ENCODE measurements at regions not wholly inside any gene's neighbourhood (a gene's known extent, or its start where the extent isn't known, plus 50 kb on each side); places are given as distances from the start of the nearest gene placed in this dataset.

- DNase-seq (ENCODE audit: low spot score) = no peak
These were observed 110.6 kb upstream of the RIOK3 start for GRCh38 chr18:23342506-23342905.

GRCh38 chr18:23350188-23350587, 102.9 kb upstream of the RIOK3 start:
- no peak for DNase-seq (ENCODE audit: low spot score)

- DNase-seq (ENCODE audit: low spot score) = no peak
These were observed 101.6 kb upstream of the RIOK3 start for GRCh38 chr18:23351521-23351920.

GRCh38 chr18:23352042-23352441, 101.0 kb upstream of the RIOK3 start:
- DNase-seq (ENCODE audit: low spot score) = no peak

- no peak for DNase-seq (ENCODE audit: low spot score)
These were observed 99.6 kb upstream of the RIOK3 start for GRCh38 chr18:23353459-23353858.

GRCh38 chr18:23354625-23355024, 98.5 kb upstream of the RIOK3 start:
- no peak for DNase-seq (ENCODE audit: low spot score)

GRCh38 chr18:23355206-23355605, 97.9 kb upstream of the RIOK3 start:
- no peak for DNase-seq (ENCODE audit: low spot score)

GRCh38 chr18:23356424-23356823, 96.7 kb upstream of the RIOK3 start:
- no peak for DNase-seq (ENCODE audit: low spot score)

GRCh38 chr18:23356915-23357601, 96.0 kb upstream of the RIOK3 start:
- no peak for DNase-seq (ENCODE audit: low spot score)

GRCh38 chr18:23357996-23358594, 95.0 kb upstream of the RIOK3 start:
- DNase-seq (ENCODE audit: low spot score) = no peak

GRCh38 chr18:23359421-23359820, 93.7 kb upstream of the RIOK3 start:
- no peak for DNase-seq (ENCODE audit: low spot score)

- no peak for DNase-seq (ENCODE audit: low spot score)
These were observed 89.1 kb upstream of the RIOK3 start for GRCh38 chr18:23363865-23364570.

GRCh38 chr18:23365602-23366001, 87.5 kb upstream of the RIOK3 start:
- DNase-seq (ENCODE audit: low spot score) = no peak

- DNase-seq (ENCODE audit: low spot score) = no peak
These were observed 83.8 kb upstream of the RIOK3 start for GRCh38 chr18:23369266-23369665.

- DNase-seq (ENCODE audit: low spot score) = no peak
These were observed 79.5 kb upstream of the RIOK3 start for GRCh38 chr18:23373570-23373969.

- no peak for DNase-seq (ENCODE audit: low spot score)
These were observed 75.3 kb upstream of the RIOK3 start for GRCh38 chr18:23377669-23378301.

GRCh38 chr18:23378302-23378686, 74.8 kb upstream of the RIOK3 start:
- no peak for DNase-seq (ENCODE audit: low spot score)

- no peak for DNase-seq (ENCODE audit: low spot score)
These were observed 73.0 kb upstream of the RIOK3 start for GRCh38 chr18:23380001-23380550.

- no peak for DNase-seq (ENCODE audit: low spot score)
These were observed 72.3 kb upstream of the RIOK3 start for GRCh38 chr18:23380817-23381216.

GRCh38 chr18:23383494-23383893, 69.6 kb upstream of the RIOK3 start:
- DNase-seq (ENCODE audit: low spot score) = no peak

GRCh38 chr18:23384778-23385736, 68.0 kb upstream of the RIOK3 start:
- no peak for DNase-seq (ENCODE audit: low spot score)
